ENCODE measurements at regions not wholly inside any gene's neighbourhood (a gene's known extent, or its start where the extent isn't known, plus 50 kb on each side); places are given as distances from the start of the nearest gene placed in this dataset.

DNA sequence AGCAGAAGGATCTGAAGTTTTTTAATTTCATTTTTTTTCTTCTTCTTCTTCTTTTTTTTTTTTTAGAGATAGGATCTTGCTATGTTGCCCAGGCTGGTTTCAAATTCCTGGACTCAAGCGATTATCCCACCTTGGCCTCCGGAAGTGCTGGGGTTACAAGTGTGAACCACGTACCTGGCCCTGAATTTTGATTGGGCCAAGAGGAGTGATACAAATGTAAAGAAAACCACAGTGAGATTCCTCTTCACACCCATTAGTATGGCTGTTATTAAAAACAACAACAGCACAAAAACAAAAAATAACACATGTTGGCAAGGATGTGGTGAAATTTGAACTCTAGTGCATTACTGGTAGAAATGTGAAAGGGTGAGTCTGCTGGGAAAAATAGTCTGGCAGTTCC is 79.1 kb downstream of the KLF4 start:
- no peak overlapping the region for H3K4me3 ChIP-seq (ENCODE audit: low read depth, low read length)
- DNase-seq (ENCODE audit: low read depth): no peak
- TF ChIP-seq, protein P1, sequence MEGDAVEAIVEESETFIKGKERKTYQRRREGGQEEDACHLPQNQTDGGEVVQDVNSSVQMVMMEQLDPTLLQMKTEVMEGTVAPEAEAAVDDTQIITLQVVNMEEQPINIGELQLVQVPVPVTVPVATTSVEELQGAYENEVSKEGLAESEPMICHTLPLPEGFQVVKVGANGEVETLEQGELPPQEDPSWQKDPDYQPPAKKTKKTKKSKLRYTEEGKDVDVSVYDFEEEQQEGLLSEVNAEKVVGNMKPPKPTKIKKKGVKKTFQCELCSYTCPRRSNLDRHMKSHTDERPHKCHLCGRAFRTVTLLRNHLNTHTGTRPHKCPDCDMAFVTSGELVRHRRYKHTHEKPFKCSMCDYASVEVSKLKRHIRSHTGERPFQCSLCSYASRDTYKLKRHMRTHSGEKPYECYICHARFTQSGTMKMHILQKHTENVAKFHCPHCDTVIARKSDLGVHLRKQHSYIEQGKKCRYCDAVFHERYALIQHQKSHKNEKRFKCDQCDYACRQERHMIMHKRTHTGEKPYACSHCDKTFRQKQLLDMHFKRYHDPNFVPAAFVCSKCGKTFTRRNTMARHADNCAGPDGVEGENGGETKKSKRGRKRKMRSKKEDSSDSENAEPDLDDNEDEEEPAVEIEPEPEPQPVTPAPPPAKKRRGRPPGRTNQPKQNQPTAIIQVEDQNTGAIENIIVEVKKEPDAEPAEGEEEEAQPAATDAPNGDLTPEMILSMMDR (IDR thresholded peaks at IDR 0.05; ENCODE audit: low read depth, low read length, missing control alignments): no peak

DNA sequence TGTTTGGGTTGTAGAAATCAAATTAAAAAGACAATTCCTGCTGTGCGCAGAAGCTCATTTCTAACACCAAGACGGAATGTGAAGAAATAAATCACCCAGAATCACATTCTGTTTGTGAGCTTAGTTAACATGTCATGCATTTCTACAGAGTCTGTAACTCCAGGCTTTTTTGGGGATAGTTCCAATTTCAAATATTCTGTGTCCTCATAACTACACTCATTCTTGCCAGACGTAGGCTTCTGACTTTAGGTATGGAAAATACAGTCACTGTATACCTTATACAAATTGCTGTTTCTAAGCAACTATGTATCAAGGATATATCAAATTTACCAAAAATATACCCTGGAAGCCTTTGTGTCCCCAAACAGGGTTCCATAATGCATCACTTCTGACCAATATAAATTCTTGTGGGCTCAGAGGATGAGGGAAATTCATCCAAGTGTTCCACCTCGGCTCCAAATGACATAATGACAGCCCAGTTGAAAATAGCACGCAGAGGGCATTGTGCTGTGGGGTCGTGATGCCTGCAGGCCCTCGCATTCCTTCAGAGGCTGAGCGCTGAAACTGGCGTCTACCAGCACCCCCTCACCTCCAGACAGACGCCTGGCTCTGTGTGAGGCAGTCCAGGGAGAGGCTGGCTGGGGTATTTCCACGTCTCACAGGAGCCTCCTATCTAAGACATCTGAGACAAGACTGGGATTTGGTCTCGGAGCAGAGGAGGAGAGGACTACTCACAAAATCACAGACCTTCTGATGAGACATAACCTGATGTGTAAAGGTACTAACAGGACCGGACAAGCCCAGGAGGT is 79.8 kb downstream of the KLF4 start:
- no peak overlapping the region for H3K4me3 ChIP-seq (ENCODE audit: low read depth, low read length)
- TF ChIP-seq, protein P1 (IDR thresholded peaks at IDR 0.05; ENCODE audit: low read depth, low read length, missing control alignments): no peak
- DNase-seq (ENCODE audit: low read depth): no peak

DNA sequence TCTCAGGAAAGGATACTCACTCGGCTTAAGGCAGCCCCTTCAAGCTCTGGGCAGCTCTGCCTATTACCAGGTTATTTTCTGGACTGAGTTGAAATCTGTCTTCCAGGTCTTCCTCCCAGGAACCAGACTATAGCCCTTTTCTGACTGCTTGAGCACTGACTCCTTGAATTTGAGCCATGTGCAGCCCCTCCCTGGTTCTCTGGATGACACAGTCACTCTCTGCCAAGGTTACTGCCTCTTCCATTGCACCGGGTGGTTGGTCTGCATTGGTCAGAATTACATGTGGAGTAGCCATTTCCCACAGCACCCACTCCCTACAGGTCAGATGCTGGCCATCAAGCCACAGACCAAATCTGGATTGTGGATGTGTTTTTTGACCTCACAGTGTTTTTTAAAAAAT is 81.9 kb downstream of the KLF4 start:
- DNase-seq (ENCODE audit: low read depth): no peak
- TF ChIP-seq, protein P1 (IDR thresholded peaks at IDR 0.05; ENCODE audit: low read depth, low read length, missing control alignments): no peak
- no peak overlapping the region for H3K4me3 ChIP-seq (ENCODE audit: low read depth, low read length)

DNA sequence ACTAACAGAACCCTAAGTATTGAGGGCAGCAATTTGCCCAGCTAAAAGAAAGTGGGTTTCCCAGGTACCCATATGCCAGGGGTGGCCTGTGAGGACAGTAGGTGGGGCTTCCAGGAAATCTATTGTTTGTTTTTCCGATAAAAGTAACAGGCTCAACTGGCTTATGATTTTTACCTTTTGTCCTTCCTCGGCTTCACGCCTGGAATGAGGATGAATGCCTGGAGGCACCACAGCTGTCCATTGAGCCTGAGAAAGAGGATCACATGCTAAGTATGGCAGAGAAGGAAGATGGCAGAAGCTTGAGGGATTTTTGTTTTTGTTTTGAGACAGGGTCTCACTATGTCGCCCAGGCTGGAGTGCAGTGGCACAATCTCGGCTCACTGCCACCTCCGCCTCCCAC is 84.1 kb downstream of the KLF4 start:
- no peak overlapping the region for H3K4me3 ChIP-seq (ENCODE audit: low read depth, low read length)

DNA sequence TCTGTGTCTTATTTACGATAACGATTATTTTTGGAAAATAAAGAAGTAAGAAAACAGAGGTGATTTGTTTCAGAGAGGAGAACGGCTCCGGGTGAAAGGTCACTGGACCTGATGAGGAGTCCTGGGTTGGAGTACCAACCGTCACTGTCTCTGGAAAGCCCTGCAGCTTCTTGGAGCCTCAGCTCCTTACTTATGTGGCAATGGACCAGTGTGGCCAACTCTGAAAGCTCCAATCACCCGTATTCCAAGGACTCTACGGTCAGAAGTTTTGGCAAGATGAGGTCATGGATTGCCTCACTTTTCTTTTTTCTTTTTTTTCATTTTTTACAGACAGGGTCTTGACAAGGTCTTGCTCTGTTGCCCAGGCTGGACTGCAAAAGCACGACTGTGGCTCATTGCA is 84.8 kb downstream of the KLF4 start:
- H3K4me3 ChIP-seq (ENCODE audit: low read depth, low read length): no peak overlapping the region
- no peak for DNase-seq (ENCODE audit: low read depth)
- TF ChIP-seq, protein P1 (IDR thresholded peaks at IDR 0.05; ENCODE audit: low read depth, low read length, missing control alignments): no peak

More for the DNA sequence above, 84.1 kb downstream of the KLF4 start:
- no peak for DNase-seq (ENCODE audit: low read depth)
- TF ChIP-seq, protein P1 (IDR thresholded peaks at IDR 0.05; ENCODE audit: low read depth, low read length, missing control alignments): no peak

DNA sequence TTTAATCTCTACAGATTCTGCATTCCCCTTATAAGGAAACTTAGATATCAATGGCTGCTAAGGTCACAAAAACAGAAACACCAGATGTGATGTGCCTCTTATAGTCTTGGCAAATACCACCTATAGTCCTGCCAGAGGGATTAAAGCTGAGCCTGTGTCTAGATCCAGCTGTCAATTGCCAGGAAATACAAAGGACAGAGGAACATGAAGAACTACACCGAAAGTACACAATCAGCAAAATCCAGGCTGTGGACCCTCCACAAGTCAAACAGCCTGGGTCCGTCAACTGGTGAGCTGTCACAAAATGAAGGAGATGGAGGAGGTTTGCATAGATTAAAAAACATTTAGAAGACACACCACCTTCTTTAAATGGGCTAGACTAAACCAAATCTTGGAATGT is 85.4 kb downstream of the KLF4 start:
- DNase-seq (ENCODE audit: low read depth): no peak
- TF ChIP-seq, protein P1 (IDR thresholded peaks at IDR 0.05; ENCODE audit: low read depth, low read length, missing control alignments): no peak
- H3K4me3 ChIP-seq (ENCODE audit: low read depth, low read length): no peak overlapping the region

Data from GM12864 (cell line).